T-helper 2 cell treated with Interferon-gamma antibody and Interleukin-4, amounts not matched to agents 100 ng/mL and 5 ng/mL, for 36 hours (primary cell): ENCODE measurements at regions not wholly inside any gene's neighbourhood (a gene's known extent, or its start where the extent isn't known, plus 50 kb on each side); places are given as distances from the start of the nearest gene placed in this dataset.
"Not testable (repeated sequence)": the region's sequence is repeated elsewhere in the genome, so short reads cannot be mapped to it uniquely, and the experiment has no call there.

Experiments
- intact Hi-C: fragments of 100-400 bp; cut with micrococcal nuclease; formaldehyde crosslinking; loops from one replicate; pipeline ENCODE4 v1.15.1; 2023

DNA sequence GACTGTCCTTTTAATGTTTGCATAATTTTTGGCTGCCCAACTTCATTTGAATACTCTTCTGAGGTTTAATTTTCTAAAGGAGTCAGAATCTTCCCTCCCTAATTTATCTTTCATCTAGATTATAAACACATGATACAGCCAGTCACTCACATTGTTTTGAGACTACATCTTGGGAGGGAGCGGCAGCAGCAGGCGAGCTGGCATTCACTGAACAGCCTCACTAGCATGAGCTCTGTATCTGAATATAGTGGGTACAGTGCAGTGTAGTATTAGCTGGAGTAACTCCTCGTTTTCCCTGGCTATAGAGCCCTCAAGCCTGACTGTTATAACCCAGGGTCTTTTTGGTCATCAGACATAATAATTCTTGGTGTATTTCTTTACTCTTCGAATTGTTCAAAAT is 969.2 kb upstream of the COX7C start:
- intact Hi-C loops, result no loop called here

DNA sequence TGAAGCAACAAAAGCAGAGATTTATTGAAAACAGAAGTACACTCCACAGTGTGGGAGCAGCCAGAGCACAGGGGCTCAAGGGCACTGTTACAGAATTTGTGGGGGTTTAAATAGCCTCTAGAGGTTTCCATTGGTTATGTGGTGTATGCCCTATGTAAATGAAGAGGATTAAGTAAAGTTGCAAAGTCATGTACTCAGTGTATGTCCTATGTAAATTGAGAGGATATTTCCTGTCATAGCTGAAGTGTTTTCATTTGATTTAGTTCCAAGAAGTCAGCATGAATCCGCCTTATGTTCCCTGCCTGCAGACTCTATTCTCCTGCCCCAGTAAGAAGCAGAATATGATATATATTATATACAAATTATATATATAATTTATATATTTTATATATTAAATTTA is 966.0 kb upstream of the COX7C start:
- intact Hi-C loops, result no loop called here

DNA sequence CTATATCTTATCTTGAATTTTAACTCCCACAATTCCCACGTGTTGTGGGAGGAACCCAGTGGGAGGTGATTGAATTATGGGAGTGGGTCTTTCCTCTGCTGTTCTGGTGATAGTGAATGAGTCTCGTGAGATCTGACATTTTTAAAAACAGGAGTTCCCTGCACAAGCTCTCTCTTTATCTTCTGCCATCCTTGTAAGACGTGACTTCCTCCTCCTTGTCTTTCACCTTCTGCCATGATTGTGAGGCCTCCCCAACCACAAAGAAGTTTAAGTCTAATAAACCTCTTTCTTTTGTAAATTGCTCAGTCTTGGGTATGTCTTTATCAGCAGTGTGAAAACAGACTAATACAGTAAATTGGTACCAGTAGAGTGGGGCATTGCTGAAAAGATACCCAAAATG is 963.6 kb upstream of the COX7C start:
- intact Hi-C loops, result not testable (repeated sequence)

DNA sequence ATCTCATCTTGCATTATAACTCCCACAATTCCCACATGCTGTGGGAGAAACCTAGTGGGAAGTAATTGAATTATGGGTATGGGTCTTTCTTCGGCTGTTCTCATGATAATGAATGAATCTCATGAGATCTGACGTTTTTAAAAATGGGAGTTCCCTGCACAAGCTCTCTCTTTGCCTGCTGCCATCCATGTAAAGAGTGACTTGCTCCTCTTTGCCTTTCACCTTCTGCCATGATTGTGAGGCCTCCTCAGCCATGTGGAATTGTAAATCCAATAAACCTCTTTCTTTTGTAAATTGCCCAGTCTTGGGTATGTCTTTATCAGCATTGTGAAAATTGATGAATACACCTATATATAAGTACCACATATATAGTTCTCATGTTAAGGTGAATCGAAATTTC is 961.7 kb upstream of the COX7C start:
- intact Hi-C loops, result no loop called here

DNA sequence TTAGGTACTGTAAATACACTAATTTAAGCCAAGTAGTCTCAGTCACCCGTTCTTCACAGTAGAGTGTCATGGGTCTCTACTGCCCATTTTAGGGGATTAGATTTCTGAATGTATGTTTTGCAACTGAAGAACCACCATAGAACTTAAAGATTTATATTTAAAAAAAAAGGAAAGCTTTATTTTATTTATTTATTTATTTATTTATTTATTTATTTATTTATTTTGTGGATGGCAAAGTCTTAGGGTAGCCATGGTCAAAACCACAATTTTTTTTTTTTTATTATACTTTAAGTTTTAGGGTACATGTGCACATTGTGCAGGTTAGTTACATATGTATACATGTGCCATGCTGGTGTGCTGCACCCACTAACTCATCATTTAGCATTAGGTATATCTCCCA is 960.4 kb upstream of the COX7C start:
- intact Hi-C loops, result not testable (repeated sequence)

DNA sequence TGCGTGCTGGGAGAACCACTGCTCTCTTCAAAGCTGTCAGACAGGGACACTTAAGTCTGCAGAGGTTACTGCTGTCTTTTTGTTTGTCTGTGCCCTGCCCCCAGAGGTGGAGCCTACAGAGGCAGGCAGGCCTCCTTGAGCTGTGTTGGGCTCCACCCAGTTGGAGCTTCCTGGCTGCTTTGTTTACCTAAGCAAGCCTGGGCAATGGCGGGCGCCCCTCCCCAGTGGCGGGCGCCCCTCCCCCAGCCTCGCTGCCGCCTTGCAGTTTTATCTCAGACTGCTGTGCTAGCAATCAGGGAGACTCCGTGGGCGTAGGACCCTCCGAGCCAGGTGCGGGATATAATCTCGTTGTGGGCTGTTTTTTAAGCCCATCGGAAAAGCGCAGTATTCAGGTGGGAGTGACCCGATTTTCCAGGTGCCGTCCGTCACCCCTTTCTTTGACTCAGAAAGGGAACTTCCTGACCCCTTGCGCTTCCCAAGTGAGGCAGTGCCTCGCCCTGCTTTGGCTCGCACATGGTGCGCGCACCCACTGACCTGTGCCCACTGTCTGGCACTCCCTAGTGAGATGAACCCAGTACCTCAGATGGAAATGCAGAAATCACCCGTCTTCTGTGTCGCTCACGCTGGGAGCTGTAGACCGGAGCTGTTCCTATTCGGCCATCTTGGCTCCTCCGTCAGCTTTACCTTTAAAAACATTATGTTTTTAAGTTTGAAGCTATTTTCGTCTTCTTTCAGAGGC is 954.6 kb upstream of the COX7C start:
- intact Hi-C loops, result not testable (repeated sequence)

DNA sequence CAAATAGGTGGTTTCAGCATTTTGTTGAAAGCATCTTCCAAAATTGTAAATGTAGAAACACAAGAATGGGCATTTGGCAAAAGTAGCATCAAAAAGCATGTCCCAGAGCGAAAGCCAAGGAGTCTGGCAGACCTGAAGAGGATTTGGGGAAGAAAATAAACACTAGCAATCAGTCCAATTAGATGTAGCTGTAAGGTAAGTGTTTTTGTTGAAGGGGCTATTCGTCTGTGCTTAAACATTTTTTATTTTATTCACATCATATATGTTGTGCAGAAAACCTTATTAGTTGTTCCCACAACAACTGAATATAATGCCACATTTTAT is 954.1 kb upstream of the COX7C start:
- intact Hi-C loops, result no loop called here

DNA sequence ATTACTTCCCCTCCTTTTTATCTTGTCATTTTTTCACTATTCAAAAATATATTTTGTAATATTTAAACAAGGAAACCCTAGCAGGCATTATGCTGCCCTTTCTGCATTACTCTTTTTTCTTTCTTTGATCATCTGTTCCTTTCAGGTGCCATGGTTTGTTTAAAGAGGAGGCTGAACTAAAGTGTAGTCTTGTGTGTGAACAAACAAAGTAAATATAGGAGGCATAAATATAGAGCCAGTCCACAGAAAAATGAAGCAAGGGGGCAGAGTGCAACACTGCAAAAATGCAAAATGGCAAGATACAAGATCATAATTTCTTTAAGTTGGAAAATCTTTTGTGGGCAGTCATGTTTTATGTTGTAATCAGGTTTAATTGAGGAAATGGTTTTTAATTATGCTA is 947.3 kb upstream of the COX7C start:
- intact Hi-C loops, result loop anchor here (10.0 kb wide), 1 partner anchor 46 kb away; no protein-coding TSS in a partner anchor

DNA sequence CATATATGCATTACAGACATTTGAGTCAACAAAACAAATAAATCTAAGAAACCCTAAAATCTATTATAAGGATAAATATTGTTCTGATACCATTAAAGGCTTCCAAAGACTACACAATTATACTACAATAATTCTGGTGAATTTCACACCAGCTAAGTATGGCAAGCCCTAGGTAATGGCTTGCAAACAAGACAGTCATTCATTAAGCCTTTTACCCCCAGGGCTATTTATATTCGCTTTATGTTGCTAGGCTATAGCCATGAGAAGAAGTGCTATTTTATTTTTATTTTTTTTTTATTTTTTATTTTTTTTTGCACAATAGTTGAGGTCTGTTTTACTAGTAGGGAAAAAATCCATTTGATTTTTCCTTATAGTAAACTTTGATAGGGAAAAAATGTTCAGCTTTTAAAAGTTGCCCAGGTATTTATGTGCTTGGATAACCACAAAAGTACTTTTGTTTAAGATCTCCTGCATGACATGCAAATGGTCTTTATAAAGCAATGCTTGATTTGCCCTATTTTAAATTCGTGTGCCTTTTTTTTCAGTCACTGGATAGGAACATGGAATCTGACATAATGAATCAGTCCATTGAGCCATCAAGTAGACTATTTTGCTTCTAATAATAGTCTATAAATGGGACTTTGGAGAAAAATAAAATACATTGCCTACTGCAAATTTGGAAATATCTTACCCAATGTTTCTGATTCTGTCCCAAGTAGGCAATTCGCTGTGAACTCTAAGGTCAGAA is 946.3 kb upstream of the COX7C start:
- intact Hi-C loops, result loop anchor here (10.0 kb wide), 1 partner anchor 47 kb away; no protein-coding TSS in a partner anchor

DNA sequence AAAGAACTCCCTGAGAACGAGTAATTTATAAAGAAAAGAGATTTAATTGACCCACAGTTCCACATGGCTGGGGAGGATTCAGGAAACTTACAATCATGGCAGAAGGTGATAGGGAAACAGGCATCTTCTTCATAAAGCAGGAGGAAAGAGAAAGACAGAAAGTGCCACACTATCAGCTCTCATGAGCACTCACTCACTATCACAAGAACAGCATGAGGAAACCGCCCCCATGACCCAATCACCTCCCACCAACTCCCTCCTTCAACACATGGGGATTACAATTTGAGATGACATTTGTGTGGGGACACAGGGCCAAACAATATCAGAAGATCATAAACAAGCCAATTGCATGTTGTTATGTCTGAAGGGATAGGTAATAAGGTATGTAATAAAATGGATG is 935.9 kb upstream of the COX7C start:
- intact Hi-C loops, result no loop called here

DNA sequence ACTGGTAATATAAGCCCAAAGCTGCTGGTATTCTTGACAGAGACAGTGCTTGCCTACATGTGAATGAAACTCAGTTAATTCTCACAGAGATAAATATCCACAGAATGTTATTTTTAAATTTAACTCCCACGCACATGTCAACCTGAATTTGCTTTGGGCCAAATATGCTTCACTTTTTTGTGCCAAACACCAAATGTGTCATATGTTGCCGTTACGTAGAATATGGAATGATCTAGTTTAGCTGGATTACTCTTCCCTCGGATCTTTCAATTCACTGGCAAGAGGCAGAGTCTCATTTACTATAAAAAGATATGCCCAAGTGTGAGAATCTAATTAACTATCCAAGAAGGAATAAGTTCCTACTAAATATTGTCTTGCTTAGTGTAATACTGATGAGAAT is 933.4 kb upstream of the COX7C start:
- intact Hi-C loops, result no loop called here

DNA sequence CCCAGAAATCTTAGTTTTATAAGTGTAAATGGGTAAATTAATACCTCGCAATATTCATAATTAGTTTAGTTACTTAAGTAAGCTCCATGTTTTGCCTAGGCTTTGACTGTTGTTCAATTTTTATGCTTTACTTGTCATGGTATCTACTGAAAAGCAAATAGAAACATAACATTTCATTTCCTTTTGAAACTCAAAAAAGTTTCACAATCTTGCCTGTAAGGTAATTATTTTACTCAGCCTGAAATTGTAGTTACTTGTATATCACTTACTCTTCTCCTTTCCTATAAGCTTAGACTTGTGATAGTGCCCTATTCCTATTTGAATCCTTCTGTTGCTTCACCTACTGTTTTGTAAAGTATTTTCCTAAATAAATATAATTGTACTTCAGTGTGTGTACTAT is 914.4 kb upstream of the COX7C start:
- intact Hi-C loops, result no loop called here

DNA sequence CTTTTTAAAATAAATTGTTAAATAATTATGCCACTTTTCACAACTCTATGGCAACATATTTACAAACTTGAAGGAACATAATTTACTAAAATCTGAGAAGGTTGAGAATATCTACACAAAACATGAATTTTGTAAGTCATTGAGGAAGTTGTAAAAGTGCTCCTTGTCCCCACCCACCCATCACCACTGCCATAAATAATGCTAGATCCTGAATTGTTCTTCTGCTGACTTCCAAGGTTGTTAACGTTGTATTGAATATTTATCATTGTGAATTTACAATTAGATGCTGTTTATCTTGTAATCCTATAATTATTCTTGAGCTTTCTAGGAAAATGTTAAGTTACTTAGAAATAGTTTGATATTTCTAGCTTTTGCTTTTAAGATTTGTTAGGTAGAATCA is 908.0 kb upstream of the COX7C start:
- intact Hi-C loops, result no loop called here

DNA sequence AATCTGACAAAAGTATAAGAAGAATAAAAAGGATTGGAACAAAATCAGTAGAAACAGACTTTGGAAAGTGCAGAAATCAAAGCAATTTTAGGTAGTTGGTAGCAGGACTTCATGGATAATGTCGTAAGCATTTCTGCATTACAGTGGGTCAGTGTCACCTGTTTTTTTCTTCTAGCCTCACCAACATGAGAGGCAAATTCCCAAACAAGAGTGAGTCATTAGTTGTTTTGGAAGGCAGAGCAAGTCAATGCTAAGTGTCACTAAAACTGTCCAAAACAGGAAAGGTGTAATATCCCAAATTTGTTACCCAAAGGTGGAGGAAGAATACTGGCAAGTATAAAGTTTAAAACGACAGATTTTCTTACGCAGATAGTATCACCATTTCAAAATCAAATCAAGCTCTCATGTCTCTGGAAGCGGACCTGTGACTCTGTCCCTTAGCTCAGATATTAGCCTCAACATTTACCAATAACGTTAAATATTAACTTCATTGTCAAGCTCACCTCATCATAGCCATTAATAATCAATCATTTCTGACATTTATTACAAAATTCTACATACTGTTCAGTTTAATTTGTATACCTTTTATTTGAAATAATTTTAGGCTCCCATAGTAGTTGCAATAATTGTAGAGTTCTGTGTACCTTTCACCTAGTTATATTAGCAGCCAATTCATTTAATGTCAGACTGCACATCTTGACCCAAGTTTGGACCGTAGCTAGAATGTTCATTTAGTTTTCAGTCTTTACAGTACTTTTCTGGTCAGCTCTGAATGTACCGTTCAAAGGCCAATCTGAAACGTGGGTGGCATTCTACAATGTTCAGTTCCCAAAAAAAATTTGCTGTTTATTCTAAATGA is 901.2 kb upstream of the COX7C start:
- intact Hi-C loops, result no loop called here

DNA sequence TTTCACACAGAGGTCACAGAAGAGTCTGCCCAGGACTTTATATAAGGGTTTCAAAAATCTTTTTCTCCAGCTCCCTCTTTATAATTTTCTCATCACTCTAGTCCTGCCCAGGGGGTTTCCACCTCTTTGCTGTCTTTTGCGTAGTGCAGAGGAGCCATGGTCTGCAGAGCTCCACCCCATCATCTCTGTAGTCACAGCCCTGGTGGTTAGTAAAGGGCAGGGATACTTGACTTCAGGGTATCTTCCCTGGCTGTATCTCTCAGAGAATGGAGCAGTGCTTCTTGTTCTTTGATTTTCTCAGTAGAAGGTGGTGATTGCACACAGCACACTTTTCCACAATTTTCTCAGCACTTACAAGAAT is 900.6 kb upstream of the COX7C start:
- intact Hi-C loops, result no loop called here

DNA sequence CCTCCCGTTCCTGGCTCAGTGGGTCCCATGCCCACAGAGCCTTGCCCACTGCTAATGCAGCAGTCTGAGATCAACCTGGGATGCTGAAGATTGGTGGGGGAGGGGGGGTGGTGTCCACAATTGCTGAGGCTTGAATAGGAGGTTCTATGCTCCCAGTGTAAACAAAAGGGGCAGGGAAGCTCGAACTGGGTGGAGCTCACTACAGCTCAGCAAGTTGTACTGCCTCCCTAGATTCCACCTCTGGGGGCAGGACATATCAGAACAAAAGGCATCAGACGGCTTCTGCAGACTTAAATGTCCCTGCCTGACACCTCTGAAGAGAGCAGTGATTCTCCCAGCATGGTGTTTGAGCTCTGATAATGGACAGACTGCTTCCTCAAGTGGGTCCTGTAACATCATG is 885.6 kb upstream of the COX7C start:
- intact Hi-C loops, result no loop called here

DNA sequence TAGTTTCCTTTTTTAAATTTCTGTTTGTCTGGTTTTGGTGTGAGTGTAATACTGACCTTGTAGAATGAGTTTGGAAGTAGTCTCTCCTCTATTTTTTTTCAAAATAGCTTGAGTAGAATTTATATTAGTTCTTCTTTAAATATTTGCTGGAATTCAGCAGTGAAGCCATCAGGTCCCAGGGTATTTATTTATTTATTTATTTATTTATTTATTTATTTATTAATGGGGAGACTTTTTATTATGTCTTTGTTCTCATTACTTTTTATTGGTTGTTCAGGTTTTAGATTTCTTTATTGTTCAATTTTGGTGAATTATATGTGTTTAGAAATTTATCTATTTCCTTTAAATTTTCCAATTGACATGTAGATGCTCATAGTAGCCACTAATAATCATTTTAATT is 875.8 kb upstream of the COX7C start:
- intact Hi-C loops, result no loop called here

DNA sequence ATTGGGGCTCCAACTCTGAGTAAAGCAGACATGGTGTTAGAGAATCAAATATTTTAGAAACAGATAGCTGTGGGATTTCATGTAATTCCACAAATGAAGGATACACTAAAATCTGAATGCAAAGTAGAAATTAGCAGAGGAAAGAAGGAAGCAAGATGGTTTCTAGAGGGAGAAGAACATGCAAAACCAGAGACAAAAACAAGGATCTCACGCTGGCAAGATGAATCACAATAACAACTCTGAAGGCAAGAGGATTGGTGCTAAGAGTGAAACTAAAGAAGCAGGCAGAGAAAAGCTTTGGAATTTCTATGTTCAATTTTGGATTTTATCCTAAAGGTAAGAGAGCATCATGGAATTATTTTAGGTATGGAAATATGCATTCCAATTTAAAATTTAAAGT is 857.2 kb upstream of the COX7C start:
- intact Hi-C loops, result no loop called here

DNA sequence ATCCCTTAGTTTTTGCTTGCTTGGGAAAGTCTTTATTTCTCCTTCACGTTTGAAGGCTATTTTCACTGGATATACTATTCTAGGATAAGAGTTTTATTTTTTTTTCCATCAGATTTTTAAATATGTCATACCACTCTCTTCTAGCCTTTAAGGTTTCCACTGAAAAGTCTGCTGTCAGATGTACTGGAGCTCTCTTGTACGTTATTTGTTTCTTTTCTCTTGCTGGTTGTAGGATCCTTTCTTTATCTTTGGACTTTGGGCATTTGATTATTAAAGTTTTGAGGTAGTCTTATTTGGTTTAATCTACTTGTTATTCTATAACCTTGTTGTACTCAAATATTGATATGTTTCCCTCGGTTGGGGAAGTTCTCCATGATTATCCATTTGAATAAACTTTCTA is 848.4 kb upstream of the COX7C start:
- intact Hi-C loops, result no loop called here

DNA sequence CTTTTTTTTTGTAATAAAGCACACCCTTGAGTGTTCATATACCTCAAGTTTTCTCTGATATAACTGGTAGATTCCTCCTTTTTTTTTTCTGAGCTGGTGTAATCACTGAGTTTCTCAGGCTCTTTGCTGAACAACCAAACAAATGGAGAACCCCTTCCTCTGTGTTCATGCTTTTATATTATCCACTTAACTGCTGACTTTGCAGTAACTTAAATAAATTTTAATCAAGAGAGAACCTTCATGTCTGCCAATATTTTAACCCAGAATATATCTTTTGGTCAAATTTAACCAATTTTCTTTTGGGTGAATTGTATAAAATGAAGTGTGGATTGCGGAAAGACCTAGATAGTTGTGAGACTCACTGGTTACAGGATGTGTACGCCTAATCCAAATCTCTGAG is 833.0 kb upstream of the COX7C start:
- intact Hi-C loops, result no loop called here

DNA sequence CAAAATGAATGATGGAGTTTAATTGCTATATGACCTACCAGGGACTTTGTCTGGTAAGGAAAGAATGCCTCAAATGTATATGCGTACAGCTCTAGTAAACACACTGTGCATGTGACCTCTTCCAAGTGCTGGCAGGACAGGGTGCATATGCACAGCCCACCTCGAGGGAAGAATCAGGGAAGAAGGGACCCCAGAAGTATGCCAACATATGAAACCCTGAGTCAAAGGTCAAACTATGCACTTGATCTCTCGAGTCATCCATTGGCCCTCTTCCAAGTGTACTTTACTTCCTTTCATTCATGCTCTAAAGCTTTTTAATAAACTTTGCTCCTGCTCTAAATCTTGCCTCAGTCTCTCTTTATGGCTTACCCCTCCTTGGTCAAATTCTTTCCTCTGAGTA is 804.6 kb upstream of the COX7C start:
- intact Hi-C loops, result no loop called here

DNA sequence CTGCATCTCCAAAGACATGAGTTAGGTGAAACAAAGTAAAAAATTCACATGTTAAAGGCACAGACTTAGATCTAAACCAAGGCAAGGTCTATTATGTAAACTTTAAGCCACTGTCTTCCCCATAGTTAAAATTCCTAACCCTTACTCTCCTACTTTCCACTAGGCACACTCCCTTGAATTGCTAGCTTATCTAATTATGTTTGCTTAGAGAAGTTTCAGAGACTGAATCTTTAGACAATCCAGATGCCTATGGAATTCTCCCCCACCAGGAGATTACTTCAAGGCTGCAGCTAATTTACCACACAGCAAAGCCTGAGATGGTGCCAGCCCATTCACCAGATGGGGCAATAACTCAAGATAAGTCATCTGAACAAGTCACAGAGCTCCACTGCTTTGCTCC is 803.1 kb upstream of the COX7C start:
- intact Hi-C loops, result no loop called here
